ENCODE measurements at regions not wholly inside any gene's neighbourhood (a gene's known extent, or its start where the extent isn't known, plus 50 kb on each side); places are given as distances from the start of the nearest gene placed in this dataset.

DNA sequence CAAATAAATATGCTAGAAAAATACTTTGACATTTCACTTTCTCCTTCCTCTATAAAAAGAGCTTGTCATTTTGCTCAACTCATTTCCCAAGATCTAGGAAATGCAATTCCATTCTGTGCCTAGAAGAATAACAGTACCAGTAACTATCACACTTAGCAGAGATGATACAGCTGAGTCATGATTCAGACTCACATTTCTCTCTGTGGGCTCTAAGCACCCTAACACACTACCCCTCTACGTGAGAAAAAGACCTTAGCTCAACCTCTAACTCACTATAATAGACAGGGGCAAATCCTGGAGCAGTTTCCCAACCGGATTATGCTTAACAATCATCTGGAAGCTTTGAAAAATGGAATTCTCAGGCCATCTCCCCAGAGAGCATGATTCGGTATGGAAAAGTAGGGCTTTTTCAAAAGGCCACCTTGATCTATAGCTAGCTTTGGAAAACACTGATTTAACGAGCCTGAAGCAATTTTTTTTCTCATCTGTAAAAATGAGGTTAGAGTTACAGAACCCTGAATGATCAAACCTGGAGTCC, 1312.3 kb upstream of the PIK3C3 start:
- CTCF ChIA-PET, result no interaction called here

DNA sequence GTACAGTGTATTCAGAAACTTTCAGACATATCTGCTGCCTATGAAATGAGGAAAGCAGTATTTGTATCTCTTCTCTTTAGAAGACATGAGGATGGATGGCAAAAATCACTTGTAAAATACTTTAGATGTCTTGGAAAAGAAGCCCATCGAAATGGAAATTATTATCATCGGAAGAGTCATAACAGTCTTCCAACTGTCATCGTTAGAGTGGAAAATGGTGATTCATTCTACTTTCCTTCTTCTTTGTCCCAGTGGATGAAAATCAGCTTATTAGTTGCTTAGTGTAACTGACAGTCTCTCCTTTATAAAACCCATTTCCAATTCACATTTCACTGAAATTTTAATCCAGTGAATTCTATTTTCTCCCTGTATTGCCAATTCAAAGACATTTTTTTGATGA, 1323.7 kb upstream of the PIK3C3 start:
- no peaks in the 10 kb centered on the region for H3K9me3 ChIP-seq (ENCODE audit: low read length)
- ChIA-PET CTCF (no interaction called here), POLR2A (ENCODE audit: unreplicated experiment) (no interaction called here)
- H3K27ac ChIP-seq (ENCODE audit: low read length), result no peak overlapping the region
- no TSS peak for BruUV-seq (replicated peaks)
- H3F3A ChIP-seq (ENCODE audit: low read length, unreplicated experiment), result no peaks in the 10 kb centered on the region
- intact Hi-C loops (cut with micrococcal nuclease), result loop anchor here (10.0 kb wide), 1 partner anchor 57 kb away; no protein-coding TSS in a partner anchor
- no peaks in the 10 kb centered on the region for H4K20me1 ChIP-seq (ENCODE audit: low read length)
- H3K4me2 ChIP-seq (ENCODE audit: low read length), result no peak overlapping the region
- no peaks in the 10 kb centered on the region for H3K4me1 ChIP-seq (ENCODE audit: insufficient read depth, low read length)
- DNase-seq (no peak), ATAC-seq (no peak)
- no peak overlapping the region for H2AFZ ChIP-seq (ENCODE audit: low read length)
- no peak overlapping the region for H3K9ac ChIP-seq (ENCODE audit: low read length)
- TF ChIP-seq, protein P1, sequence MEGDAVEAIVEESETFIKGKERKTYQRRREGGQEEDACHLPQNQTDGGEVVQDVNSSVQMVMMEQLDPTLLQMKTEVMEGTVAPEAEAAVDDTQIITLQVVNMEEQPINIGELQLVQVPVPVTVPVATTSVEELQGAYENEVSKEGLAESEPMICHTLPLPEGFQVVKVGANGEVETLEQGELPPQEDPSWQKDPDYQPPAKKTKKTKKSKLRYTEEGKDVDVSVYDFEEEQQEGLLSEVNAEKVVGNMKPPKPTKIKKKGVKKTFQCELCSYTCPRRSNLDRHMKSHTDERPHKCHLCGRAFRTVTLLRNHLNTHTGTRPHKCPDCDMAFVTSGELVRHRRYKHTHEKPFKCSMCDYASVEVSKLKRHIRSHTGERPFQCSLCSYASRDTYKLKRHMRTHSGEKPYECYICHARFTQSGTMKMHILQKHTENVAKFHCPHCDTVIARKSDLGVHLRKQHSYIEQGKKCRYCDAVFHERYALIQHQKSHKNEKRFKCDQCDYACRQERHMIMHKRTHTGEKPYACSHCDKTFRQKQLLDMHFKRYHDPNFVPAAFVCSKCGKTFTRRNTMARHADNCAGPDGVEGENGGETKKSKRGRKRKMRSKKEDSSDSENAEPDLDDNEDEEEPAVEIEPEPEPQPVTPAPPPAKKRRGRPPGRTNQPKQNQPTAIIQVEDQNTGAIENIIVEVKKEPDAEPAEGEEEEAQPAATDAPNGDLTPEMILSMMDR (conservative IDR thresholded peaks at IDR 0.05; ENCODE audit: low read depth, low read length), result no peak
- TF ChIP-seq EZH2 (IDR thresholded peaks at IDR 0.05; ENCODE audit: low read length, unreplicated experiment) (no peak), EZH2phosphoT487 (IDR thresholded peaks at IDR 0.05; ENCODE audit: borderline replicate concordance, low read length) (no peak)
- no peaks in the 10 kb centered on the region for H3K36me3 ChIP-seq (ENCODE audit: low read depth, low read length)
- no peaks in the 10 kb centered on the region for H3K27me3 ChIP-seq (ENCODE audit: low read length)
- H3K9me2 ChIP-seq (replicated peaks; ENCODE audit: low read length), result no peaks in the 10 kb centered on the region
- no peaks in the 10 kb centered on the region for H3K79me2 ChIP-seq (ENCODE audit: low read length)
- H3K4me3 ChIP-seq (ENCODE audit: low read length), result no peak overlapping the region

More for the DNA sequence above, 1312.3 kb upstream of the PIK3C3 start:
- no peak overlapping the region for H3K9ac ChIP-seq (ENCODE audit: low read length)
- no peaks in the 10 kb centered on the region for H3K27me3 ChIP-seq (ENCODE audit: low read length)
- POLR2A ChIA-PET (ENCODE audit: unreplicated experiment), result no interaction called here
- H3K27ac ChIP-seq (ENCODE audit: low read length), result no peak overlapping the region
- H2AFZ ChIP-seq (ENCODE audit: low read length), result no peak overlapping the region
- H3K9me2 ChIP-seq (replicated peaks; ENCODE audit: low read length), result no peaks in the 10 kb centered on the region
- no peaks in the 10 kb centered on the region for H3K4me1 ChIP-seq (ENCODE audit: insufficient read depth, low read length)
- no peaks in the 10 kb centered on the region for H3K36me3 ChIP-seq (ENCODE audit: low read depth, low read length)
- no peak for ATAC-seq
- no peaks in the 10 kb centered on the region for H4K20me1 ChIP-seq (ENCODE audit: low read length)
- no peak overlapping the region for H3K4me2 ChIP-seq (ENCODE audit: low read length)
- no TSS peak for BruUV-seq (replicated peaks)
- H3F3A ChIP-seq (ENCODE audit: low read length, unreplicated experiment), result no peaks in the 10 kb centered on the region
- no peak overlapping the region for H3K4me3 ChIP-seq (ENCODE audit: low read length)
- TF ChIP-seq, protein P1 (conservative IDR thresholded peaks at IDR 0.05; ENCODE audit: low read depth, low read length), result no peak
- intact Hi-C loops (cut with micrococcal nuclease), result no loop called here
- H3K79me2 ChIP-seq (ENCODE audit: low read length), result no peaks in the 10 kb centered on the region
- no peaks in the 10 kb centered on the region for H3K9me3 ChIP-seq (ENCODE audit: low read length)
- DNase-seq, result no peak

DNA sequence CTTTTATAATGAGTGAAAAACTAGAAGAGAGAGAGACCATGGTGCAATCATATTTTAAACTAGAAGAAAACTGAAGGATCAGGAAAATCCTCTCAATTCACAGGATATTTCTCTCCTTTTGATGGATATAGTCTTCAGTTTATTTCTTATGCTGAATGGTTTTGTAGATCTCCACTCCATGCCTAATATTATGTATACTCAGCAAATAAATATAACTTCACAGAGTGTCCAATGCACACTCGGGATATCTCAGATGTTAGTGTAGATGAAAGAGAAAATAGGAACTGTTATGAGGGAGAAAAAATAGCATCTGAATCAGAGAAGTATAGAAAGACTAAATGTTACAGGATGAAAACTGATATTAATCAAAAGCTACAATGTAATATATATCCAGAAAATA, 1324.5 kb upstream of the PIK3C3 start:
- no peaks in the 10 kb centered on the region for H3K79me2 ChIP-seq (ENCODE audit: low read length)
- DNase-seq (no peak), ATAC-seq (no peak)
- no peaks in the 10 kb centered on the region for H4K20me1 ChIP-seq (ENCODE audit: low read length)
- intact Hi-C loops (cut with micrococcal nuclease), result loop anchor here (10.0 kb wide), 1 partner anchor 56 kb away; no protein-coding TSS in a partner anchor
- no peak overlapping the region for H3K4me2 ChIP-seq (ENCODE audit: low read length)
- H3K27ac ChIP-seq (ENCODE audit: low read length), result no peak overlapping the region
- no peaks in the 10 kb centered on the region for H3K27me3 ChIP-seq (ENCODE audit: low read length)
- CTCF ChIA-PET, result no interaction called here
- no peaks in the 10 kb centered on the region for H3K36me3 ChIP-seq (ENCODE audit: low read depth, low read length)
- no peak overlapping the region for H2AFZ ChIP-seq (ENCODE audit: low read length)
- no peaks in the 10 kb centered on the region for H3K9me3 ChIP-seq (ENCODE audit: low read length)
- POLR2A ChIA-PET (ENCODE audit: unreplicated experiment), result no interaction called here
- H3K4me1 ChIP-seq (ENCODE audit: insufficient read depth, low read length), result no peaks in the 10 kb centered on the region
- H3K9me2 ChIP-seq (replicated peaks; ENCODE audit: low read length), result no peaks in the 10 kb centered on the region
- no peak overlapping the region for H3K9ac ChIP-seq (ENCODE audit: low read length)
- BruUV-seq (replicated peaks), result no TSS peak
- no peak overlapping the region for H3K4me3 ChIP-seq (ENCODE audit: low read length)
- TF ChIP-seq EZH2 (IDR thresholded peaks at IDR 0.05; ENCODE audit: low read length, unreplicated experiment) (no peak), EZH2phosphoT487 (IDR thresholded peaks at IDR 0.05; ENCODE audit: borderline replicate concordance, low read length) (no peak)
- TF ChIP-seq, protein P1 (conservative IDR thresholded peaks at IDR 0.05; ENCODE audit: low read depth, low read length), result no peak
- H3F3A ChIP-seq (ENCODE audit: low read length, unreplicated experiment), result no peaks in the 10 kb centered on the region
